ENCODE measurements at regions not wholly inside any gene's neighbourhood (a gene's known extent, or its start where the extent isn't known, plus 50 kb on each side); places are given as distances from the start of the nearest gene placed in this dataset.
"Not testable (repeated sequence)": the region's sequence is repeated elsewhere in the genome, so short reads cannot be mapped to it uniquely, and the experiment has no call there.

- Mint-ChIP-seq H3K27ac (no peak overlapping the region), H3K4me1 (no peaks in the 10 kb centered on the region), H3K36me3 (no peaks in the 10 kb centered on the region), H3K9me3 (no peaks in the 10 kb centered on the region), H3K4me3 (no peak overlapping the region), H3K27me3 (no peaks in the 10 kb centered on the region)
- no peak for DNase-seq
- POLR2A ChIA-PET = no interaction called here
- no peak for ATAC-seq (ENCODE audit: low read depth)
Observed at GRCh38 chr2:142422041-142422440, 291.2 kb upstream of the LRP1B start.

GRCh38 chr2:142418699-142419098 lies 287.9 kb upstream of the LRP1B start:
- H3K36me3 Mint-ChIP-seq; DNase-seq; H3K4me1 Mint-ChIP-seq; H3K27ac Mint-ChIP-seq; POLR2A ChIA-PET; H3K4me3 Mint-ChIP-seq; H3K27me3 Mint-ChIP-seq; H3K9me3 Mint-ChIP-seq; ATAC-seq (ENCODE audit: low read depth): not testable (repeated sequence)

DNA sequence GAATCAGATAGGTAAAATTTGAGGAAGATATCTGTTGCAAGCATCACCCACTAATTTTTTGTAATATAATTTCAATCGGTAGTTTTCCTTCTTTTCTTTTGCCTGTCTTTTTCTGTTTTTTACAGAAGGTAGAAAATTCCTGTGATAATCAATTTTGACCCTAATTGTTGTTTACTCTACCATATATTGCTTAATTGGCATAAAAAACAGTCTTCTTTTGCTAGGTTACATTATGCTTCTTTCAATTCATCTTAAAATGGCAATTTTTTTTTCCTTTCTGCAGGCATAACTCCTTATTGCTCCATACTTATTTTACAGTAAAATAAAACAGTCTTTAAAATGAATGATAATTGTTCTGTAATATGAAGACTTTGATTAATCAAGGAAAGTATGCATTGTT lies 286.2 kb upstream of the LRP1B start:
- Mint-ChIP-seq H3K36me3 (no peaks in the 10 kb centered on the region), H3K4me3 (no peak overlapping the region), H3K27ac (no peak overlapping the region), H3K9me3 (no peaks in the 10 kb centered on the region), H3K27me3 (no peaks in the 10 kb centered on the region), H3K4me1 (no peaks in the 10 kb centered on the region)
- POLR2A ChIA-PET = no interaction called here
- ATAC-seq (ENCODE audit: low read depth) (no peak), DNase-seq (no peak)

DNA sequence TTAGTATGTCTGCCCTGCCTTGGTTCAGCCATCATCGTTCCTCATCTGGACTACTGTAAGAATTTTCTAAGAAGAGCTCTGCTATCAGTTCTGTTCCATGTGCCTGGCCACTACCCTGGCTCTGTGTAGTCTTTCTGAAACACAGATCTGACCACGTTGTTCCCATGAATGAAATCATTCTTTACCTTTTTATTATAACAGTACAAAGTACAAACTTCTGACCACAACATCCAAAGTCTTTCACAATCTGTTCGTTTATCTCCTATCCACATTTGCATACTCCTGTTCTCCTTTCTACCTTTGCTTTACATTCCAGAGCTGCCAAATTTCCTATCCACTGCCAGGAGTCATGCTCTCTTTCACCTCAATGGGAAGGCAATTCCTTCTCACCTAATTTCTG lies 284.6 kb upstream of the LRP1B start:
- Mint-ChIP-seq H3K27ac (no peak overlapping the region), H3K4me3 (no peak overlapping the region), H3K9me3 (no peaks in the 10 kb centered on the region), H3K4me1 (no peaks in the 10 kb centered on the region), H3K36me3 (no peaks in the 10 kb centered on the region), H3K27me3 (no peaks in the 10 kb centered on the region)
- ATAC-seq (ENCODE audit: low read depth) (no peak), DNase-seq (no peak)
- POLR2A ChIA-PET = no interaction called here

- Mint-ChIP-seq H3K4me3 (no peak overlapping the region), H3K9me3 (peaks cover 8% of the 10 kb centered on the region), H3K4me1 (no peaks in the 10 kb centered on the region), H3K27ac (no peak overlapping the region), H3K27me3 (no peaks in the 10 kb centered on the region), H3K36me3 (no peaks in the 10 kb centered on the region)
- POLR2A ChIA-PET = no interaction called here
- ATAC-seq (ENCODE audit: low read depth) (no peak), DNase-seq (no peak)
Observed at GRCh38 chr2:142398212-142398611, 267.4 kb upstream of the LRP1B start.

DNA sequence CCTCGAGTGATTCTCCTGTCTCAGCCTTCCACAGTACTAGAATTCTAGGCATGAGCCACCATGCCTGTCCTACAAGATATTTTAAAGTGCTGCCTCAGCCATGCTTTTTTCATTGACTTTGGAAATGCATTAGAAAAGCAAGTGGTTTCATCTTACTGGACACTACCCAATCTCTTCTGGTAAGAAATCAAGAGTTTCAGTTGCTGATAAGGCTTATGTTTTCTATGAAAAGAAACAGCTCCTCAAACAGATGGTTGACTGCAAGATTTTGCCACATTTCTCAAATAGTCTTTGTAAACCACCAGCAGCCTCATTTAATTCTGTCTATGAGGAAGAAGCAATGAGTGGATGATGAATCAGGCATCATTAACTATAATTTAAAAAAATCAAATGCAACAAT lies 264.5 kb upstream of the LRP1B start:
- H3K4me3 Mint-ChIP-seq = no peak overlapping the region
- peaks cover 4% of the 10 kb centered on the region for H3K9me3 Mint-ChIP-seq
- H3K27me3 Mint-ChIP-seq = no peaks in the 10 kb centered on the region
- H3K4me1 Mint-ChIP-seq = no peaks in the 10 kb centered on the region
- H3K27ac Mint-ChIP-seq = no peak overlapping the region
- POLR2A ChIA-PET = no interaction called here
- ATAC-seq (ENCODE audit: low read depth) (no peak), DNase-seq (no peak)
- H3K36me3 Mint-ChIP-seq = no peaks in the 10 kb centered on the region

DNA sequence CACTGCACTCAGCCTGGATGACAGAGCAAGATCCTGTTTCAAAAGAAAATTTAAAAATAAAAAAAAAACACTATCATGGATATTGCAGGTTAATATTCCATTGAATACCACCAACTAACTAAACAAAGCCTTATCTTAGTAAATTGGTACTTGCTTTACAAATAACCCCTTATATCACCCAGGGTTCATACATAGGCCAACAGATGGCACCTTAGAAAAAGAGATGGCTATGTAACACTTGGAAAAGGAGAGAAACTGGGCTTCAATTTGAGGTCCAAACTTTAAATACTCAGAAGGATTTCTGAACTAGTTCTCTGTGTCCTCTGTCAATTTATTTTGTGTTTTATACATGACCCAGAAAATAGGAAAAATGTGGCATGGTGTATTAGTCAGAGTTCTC lies 249.6 kb upstream of the LRP1B start:
- Mint-ChIP-seq H3K27me3 (no peaks in the 10 kb centered on the region), H3K36me3 (no peaks in the 10 kb centered on the region)
- POLR2A ChIA-PET = no interaction called here

DNA sequence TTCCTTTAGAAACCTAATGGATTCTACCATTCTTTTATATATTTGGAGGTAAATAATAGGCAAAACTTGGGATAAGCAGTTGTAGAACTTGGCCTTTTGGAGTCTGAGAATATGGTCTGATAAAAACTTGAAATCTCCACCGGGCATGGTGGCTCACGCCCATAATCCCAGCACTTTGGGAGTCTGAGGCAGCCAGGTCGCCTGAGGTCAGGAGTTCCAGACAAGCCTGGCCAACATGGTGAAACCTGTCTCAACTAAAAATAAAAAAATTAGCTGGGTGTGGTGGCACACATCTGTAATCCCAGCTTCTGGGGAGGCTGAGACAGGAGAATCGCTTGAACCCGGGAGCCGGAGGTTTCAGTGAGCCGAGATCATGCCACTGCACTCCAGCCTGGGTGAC lies 231.3 kb upstream of the LRP1B start:
- DNase-seq; H3K4me1 Mint-ChIP-seq; H3K4me3 Mint-ChIP-seq; ATAC-seq (ENCODE audit: low read depth); H3K9me3 Mint-ChIP-seq; POLR2A ChIA-PET; H3K36me3 Mint-ChIP-seq; H3K27me3 Mint-ChIP-seq; H3K27ac Mint-ChIP-seq: not testable (repeated sequence)

More for the DNA sequence above, 249.6 kb upstream of the LRP1B start:
- no peak for DNase-seq
- no peak overlapping the region for H3K27ac Mint-ChIP-seq
- ATAC-seq (ENCODE audit: low read depth) = no peak
- H3K4me3 Mint-ChIP-seq = no peak overlapping the region
- no peaks in the 10 kb centered on the region for H3K4me1 Mint-ChIP-seq
- H3K9me3 Mint-ChIP-seq = peaks cover 3% of the 10 kb centered on the region

GRCh38 chr2:142347751-142348150 lies 216.9 kb upstream of the LRP1B start:
- Mint-ChIP-seq H3K9me3 (peaks cover under 1% of the 10 kb centered on the region), H3K36me3 (no peaks in the 10 kb centered on the region), H3K4me1 (no peaks in the 10 kb centered on the region), H3K27ac (no peak overlapping the region), H3K27me3 (no peaks in the 10 kb centered on the region), H3K4me3 (no peak overlapping the region)
- ATAC-seq (ENCODE audit: low read depth) (no peak), DNase-seq (no peak)
- POLR2A ChIA-PET = no interaction called here

- H3K36me3 Mint-ChIP-seq = no peaks in the 10 kb centered on the region
- H3K4me3 Mint-ChIP-seq = no peak overlapping the region
- no peaks in the 10 kb centered on the region for H3K27me3 Mint-ChIP-seq
Observed at GRCh38 chr2:142339261-142339660, 208.4 kb upstream of the LRP1B start.

GRCh38 chr2:142332196-142332595 lies 201.4 kb upstream of the LRP1B start:
- no peak overlapping the region for H3K27ac Mint-ChIP-seq
- POLR2A ChIA-PET = no interaction called here
- H3K4me3 Mint-ChIP-seq = no peak overlapping the region
- ATAC-seq (ENCODE audit: low read depth) = no peak
- H3K4me1 Mint-ChIP-seq = no peaks in the 10 kb centered on the region
- H3K9me3 Mint-ChIP-seq = no peaks in the 10 kb centered on the region
- H3K27me3 Mint-ChIP-seq = no peaks in the 10 kb centered on the region
- DNase-seq = no peak
- no peaks in the 10 kb centered on the region for H3K36me3 Mint-ChIP-seq

More at GRCh38 chr2:142339261-142339660, 208.4 kb upstream of the LRP1B start:
- Mint-ChIP-seq H3K4me1 (no peaks in the 10 kb centered on the region), H3K27ac (no peak overlapping the region), H3K9me3 (peaks cover 3% of the 10 kb centered on the region)
- POLR2A ChIA-PET = no interaction called here
- DNase-seq = no peak
- no peak for ATAC-seq (ENCODE audit: low read depth)

DNA sequence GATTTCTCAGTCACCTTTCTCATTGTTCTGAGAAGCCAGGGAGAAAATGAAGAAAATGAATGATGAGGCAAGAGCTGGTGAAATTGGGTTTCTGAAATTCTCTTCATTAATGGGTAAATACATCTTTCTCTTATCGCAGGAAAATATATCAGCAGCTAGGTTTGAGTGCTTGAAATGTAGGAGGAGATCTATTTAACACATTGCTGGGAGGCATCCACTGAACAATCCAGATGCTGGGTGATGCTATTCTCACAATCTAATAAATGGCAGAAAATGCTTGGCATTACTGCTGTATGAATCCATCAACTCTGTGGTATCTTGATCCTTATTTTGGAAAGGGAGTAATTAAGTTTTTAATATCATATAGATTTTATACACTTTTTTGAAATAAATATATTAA lies 199.6 kb upstream of the LRP1B start:
- no peaks in the 10 kb centered on the region for H3K36me3 Mint-ChIP-seq
- H3K4me3 Mint-ChIP-seq = no peak overlapping the region
- POLR2A ChIA-PET = no interaction called here
- ATAC-seq (ENCODE audit: low read depth) = no peak
- no peak overlapping the region for H3K27ac Mint-ChIP-seq
- H3K9me3 Mint-ChIP-seq = no peaks in the 10 kb centered on the region
- DNase-seq = no peak
- H3K4me1 Mint-ChIP-seq = no peaks in the 10 kb centered on the region
- no peaks in the 10 kb centered on the region for H3K27me3 Mint-ChIP-seq

GRCh38 chr2:142325870-142326269 lies 195.1 kb upstream of the LRP1B start:
- POLR2A ChIA-PET = no interaction called here
- Mint-ChIP-seq H3K4me1 (no peaks in the 10 kb centered on the region), H3K27me3 (no peaks in the 10 kb centered on the region), H3K4me3 (no peak overlapping the region), H3K9me3 (no peaks in the 10 kb centered on the region), H3K27ac (no peak overlapping the region), H3K36me3 (no peaks in the 10 kb centered on the region)
- no peak for ATAC-seq (ENCODE audit: low read depth)
- no peak for DNase-seq

- no peak for ATAC-seq (ENCODE audit: low read depth)
Observed at GRCh38 chr2:142323206-142323605, 192.4 kb upstream of the LRP1B start.

DNA sequence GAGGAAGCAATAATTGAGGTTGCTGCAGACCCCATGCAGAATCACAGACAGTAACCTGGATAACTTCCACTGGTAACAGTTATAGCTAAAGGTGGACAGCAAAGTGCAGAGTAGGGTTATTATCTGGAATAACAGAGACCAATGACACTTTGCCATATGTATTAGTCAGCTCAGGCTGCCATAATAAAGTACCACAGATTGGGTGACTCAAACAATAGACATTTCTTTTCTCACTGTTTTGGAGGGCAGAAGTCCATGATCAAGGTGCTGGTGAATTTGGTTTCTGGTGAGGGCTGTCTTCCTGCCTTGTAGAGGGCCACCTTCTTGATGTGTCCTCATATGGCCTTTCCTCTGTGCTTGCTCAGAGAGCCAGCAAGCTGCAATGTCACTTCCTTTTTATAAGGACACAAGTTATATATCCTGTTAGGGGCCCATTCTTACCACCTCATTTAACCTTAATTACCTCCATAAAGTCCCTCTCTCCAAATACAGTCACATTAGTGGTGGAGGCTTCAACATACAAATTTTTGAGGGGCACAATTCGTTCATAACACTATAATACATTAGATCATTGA lies 191.0 kb upstream of the LRP1B start:
- Mint-ChIP-seq H3K36me3 (no peaks in the 10 kb centered on the region), H3K9me3 (no peaks in the 10 kb centered on the region), H3K4me1 (no peaks in the 10 kb centered on the region), H3K4me3 (no peak overlapping the region), H3K27ac (no peak overlapping the region), H3K27me3 (no peaks in the 10 kb centered on the region)
- ATAC-seq (ENCODE audit: low read depth) (no peak), DNase-seq (no peak)
- POLR2A ChIA-PET = no interaction called here

More at GRCh38 chr2:142323206-142323605, 192.4 kb upstream of the LRP1B start:
- POLR2A ChIA-PET = no interaction called here
- Mint-ChIP-seq H3K9me3 (no peaks in the 10 kb centered on the region), H3K36me3 (no peaks in the 10 kb centered on the region), H3K27ac (no peak overlapping the region), H3K27me3 (no peaks in the 10 kb centered on the region), H3K4me1 (no peaks in the 10 kb centered on the region), H3K4me3 (no peak overlapping the region)
- no peak for DNase-seq

Measured in activated naive CD8-positive, alpha-beta T cell treated with anti-CD3 and anti-CD28 coated beads, Interleukin-2, amount 10 ng/mL, durations not matched to agents 7 days and 5 days (primary cell).